HG03521 (cell line): ENCODE measurements at regions not wholly inside any gene's neighbourhood (a gene's known extent, or its start where the extent isn't known, plus 50 kb on each side); places are given as distances from the start of the nearest gene placed in this dataset.
"Not testable (repeated sequence)": the region's sequence is repeated elsewhere in the genome, so short reads cannot be mapped to it uniquely, and the experiment has no call there.

Source experiments
- ATAC-seq: cut with Tn5 transposase; IDR thresholded peaks from one replicate; pipeline ENCODE4 v1.9.1; 2021; ENCODE audit warnings: mild to moderate bottlenecking, moderate library complexity; ENCODE audit not compliant: unreplicated experiment

GRCh38 chr3:31178467-31178866, 284.0 kb upstream of the GADL1 start:
- ATAC-seq: no peak

GRCh38 chr3:31179768-31180167, 285.3 kb upstream of the GADL1 start:
- ATAC-seq: no peak

- ATAC-seq: no peak
Measured at GRCh38 chr3:31180274-31180673, 285.8 kb upstream of the GADL1 start.

GRCh38 chr3:31181661-31182060, 287.2 kb upstream of the GADL1 start:
- no peak for ATAC-seq

- ATAC-seq: no peak
Measured at GRCh38 chr3:31182661-31183060, 288.2 kb upstream of the GADL1 start.

- no peak for ATAC-seq
Measured at GRCh38 chr3:31184261-31185061, 290.0 kb upstream of the GADL1 start.

GRCh38 chr3:31185062-31185357, 290.5 kb upstream of the GADL1 start:
- ATAC-seq: no peak

- no peak for ATAC-seq
Measured at GRCh38 chr3:31186041-31186440, 291.6 kb upstream of the GADL1 start.

- no peak for ATAC-seq
Measured at GRCh38 chr3:31187380-31187779, 292.9 kb upstream of the GADL1 start.

- no peak for ATAC-seq
Measured at GRCh38 chr3:31188112-31188511, 293.7 kb upstream of the GADL1 start.

GRCh38 chr3:31189330-31189729, 294.9 kb upstream of the GADL1 start:
- no peak for ATAC-seq

GRCh38 chr3:31189971-31190370, 295.5 kb upstream of the GADL1 start:
- no peak for ATAC-seq

GRCh38 chr3:31191354-31191753, 296.9 kb upstream of the GADL1 start:
- no peak for ATAC-seq

- ATAC-seq: no peak
Measured at GRCh38 chr3:31193429-31193828, 299.0 kb upstream of the GADL1 start.

- no peak for ATAC-seq
Measured at GRCh38 chr3:31193871-31194270, 299.4 kb upstream of the GADL1 start.

- no peak for ATAC-seq
Measured at GRCh38 chr3:31196261-31196660, 301.8 kb upstream of the GADL1 start.

GRCh38 chr3:31196881-31197364, 302.5 kb upstream of the GADL1 start:
- ATAC-seq: no peak

GRCh38 chr3:31197941-31198340, 303.5 kb upstream of the GADL1 start:
- no peak for ATAC-seq

- no peak for ATAC-seq
Measured at GRCh38 chr3:31198890-31199289, 304.4 kb upstream of the GADL1 start.

- ATAC-seq: no peak
Measured at GRCh38 chr3:31203960-31204795, 309.7 kb upstream of the GADL1 start.

- not testable (repeated sequence) for ATAC-seq
Measured at GRCh38 chr3:31204796-31205056, 310.3 kb upstream of the GADL1 start.

- no peak for ATAC-seq
Measured at GRCh38 chr3:31210068-31210645, 315.7 kb upstream of the GADL1 start.
